Superior temporal gyrus (tissue), 1 donor: ENCODE measurements at regions not wholly inside any gene's neighbourhood (a gene's known extent, or its start where the extent isn't known, plus 50 kb on each side); places are given as distances from the start of the nearest gene placed in this dataset.

ENCODE experiments used
- DNase-seq: peaks from one replicate; pipeline ENCODE4 v3.0.0-alpha.2; 2016; ENCODE audit errors: extremely low spot score

DNA sequence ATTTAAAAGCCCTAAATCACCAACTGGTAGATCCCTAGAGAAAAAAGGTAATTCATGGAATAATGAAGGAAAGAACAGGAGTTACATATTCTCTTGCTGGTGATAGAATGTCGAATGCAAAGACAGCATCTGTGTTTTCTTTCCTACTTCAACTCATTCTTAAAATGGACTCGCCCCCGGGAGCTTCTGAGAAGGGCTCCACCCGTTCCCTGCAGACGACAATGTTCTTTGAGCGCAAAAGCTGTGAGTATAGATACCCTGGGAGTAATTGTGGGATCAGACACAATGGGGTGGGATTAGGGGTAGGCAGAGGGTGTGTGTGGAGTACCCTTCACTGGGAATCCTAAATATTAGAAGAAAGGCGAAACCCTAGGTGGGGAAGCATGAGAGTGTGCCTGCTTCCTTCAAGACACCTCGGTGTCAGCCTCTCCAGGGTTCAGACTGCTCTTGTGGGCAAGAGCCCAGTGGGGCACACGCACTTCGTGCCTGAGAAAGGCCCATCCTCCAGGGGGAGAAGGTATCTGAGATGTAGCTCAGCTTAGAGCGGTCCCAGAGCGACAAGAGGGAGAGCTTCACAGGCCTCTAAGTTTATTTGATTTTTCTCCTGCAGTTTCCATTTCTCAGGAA lies 123.3 kb upstream of the DPYD start:
- DNase-seq = no peak

DNA sequence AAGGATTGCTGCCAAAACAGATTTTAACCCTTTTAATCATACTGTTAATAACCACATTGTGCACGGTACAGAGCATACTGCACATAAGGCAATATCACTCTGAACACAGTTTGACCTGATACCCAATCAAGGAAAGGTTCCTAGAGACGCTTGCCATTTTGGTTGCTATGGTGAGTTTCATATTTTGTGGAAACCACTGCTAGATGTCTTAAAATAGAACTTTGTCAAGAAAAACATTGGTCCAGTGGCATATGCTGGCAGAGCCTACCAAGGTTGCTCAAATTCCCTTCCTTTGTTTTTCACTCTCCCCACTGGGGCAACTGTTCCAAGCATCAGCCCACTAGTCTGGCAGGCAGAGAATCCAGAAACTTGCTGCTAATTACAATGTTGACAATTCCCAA lies 114.8 kb upstream of the DPYD start:
- no peak for DNase-seq

DNA sequence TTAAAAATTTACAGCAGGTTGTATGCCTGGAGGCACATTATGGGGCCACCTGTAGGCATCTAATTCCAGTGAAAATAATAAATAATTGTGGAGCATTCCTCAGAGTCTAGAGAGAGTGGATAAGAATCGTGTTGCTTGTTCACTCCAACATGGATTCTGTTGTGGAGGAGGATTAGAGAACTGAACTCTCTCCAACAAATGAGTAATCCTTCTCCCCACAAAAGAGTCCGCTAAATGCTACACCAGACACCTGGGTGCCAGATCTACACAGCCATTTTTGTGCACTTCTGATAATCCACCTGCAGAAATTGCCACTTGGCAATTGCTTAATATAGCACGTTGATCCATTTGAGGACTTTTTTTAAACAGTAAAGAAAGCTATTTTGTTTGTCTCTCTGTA lies 113.7 kb upstream of the DPYD start:
- peak; percentile 60 for DNase-seq

DNA sequence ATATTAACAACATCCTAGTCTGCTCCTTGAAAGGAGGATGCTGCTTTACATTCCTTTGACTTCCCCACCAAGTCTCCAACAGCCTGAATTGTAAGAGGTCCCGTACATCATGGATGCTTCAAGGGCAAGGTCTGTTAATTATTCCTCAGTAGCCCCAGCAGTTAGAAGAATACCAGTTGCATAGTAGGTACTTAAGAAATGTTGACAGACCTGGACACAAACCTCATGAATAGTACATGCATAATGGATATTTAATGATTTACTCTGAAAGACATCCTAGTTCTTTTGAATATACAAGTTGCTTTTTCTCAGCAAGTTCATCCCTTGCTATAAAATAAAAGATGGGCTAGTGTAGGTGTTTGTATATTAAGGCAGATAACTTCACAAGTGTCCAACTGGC lies 112.1 kb upstream of the DPYD start:
- no peak for DNase-seq

DNA sequence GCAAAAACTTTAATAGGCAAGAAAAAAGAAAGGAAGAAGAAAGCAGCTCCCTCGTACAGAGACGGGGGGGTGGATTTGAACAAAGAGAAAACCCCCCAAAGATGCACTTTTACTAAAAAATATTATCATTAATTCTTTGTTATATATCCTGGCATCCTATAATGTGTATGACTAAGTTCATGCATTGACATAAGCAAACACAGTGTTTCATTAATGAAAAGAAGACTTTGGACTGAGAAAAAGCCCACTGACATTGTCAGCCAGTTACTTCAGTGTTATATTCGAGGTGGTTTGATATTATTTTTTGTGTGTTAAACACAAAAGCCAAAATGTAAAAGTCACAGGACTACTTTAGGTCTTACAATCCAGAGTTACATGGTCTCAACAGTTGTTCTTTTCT lies 110.1 kb upstream of the DPYD start:
- DNase-seq = peak; percentile 29

DNA sequence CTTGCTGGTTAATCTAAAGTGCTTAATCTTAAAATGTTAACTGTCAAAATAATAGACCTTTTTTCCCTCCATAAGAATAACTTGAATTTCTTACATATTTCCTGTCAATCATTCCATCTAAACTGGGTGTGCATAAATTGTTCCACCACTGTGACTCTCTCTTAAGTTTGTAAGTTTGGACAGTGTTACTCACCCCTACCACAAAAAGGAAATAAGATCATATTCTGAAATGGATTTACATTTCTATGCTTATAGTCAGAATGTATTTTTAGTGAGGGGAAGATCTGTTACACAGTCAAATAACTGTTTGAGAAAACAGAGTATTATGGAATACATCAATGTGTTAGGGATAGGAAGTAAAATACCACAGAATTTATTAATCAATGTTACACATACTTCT lies 109.6 kb upstream of the DPYD start:
- no peak for DNase-seq

DNA sequence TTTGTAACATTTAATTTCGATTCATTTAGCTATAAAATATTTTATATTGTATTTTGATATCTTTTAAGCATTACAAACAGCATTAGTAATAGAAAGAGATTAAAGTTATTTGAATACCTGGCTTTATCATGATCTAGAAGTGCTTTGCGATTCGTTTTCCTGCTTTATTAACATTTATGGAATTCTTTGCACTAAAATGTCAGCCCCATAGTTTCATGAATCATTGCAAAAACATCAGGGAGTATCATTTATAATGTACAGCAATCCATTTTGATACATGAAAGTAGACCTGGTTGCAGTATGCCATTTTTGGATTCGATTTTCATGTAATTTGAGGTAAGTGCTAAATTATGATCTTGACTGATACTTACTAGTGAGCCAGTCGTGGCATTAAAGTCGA lies 108.0 kb upstream of the DPYD start:
- DNase-seq = no peak

DNA sequence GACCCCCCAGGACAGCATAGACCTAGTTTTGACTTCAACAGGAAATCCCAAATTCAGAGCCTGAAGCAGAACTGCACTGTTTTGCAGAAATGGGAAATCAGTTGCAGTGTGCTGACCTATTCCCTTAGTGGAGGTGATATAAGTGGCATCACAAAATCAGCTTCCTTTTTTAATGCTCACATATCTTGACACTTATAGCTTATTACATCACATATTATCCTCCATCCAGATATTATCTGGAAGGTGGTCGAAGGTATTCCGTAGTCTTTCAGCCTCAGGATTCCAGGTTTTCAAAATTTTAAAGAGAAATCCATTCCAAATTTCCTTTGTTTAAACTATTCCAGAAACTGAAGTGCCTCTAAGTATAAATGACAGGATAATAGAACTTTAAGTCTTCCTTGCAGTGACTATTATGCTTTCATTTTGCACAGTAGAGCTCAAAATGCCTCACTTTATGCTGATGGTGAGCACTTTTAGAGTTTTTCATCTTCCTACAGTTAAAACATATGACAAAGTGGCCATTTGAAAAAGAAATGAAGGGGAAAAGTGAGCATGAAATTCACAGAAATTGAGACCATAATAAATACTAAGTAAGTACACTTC lies 106.4 kb upstream of the DPYD start:
- no peak for DNase-seq

DNA sequence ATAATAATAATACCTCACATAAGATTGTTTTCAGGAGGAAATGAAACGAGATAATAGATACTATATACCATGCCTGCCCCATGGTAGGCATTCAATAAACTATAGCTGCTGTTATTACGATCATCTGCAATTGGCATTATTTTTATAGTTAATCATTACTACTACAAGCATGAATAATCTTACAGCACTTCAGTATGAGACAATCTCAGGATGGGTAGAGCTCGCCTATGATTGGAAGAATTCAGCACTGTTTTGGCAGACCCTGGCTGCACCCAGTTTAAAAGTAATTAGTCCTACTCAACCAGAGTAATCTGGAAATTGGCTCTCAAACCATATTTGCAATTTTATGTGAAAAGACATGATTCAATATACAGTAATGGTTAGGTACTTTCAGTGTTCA lies 105.0 kb upstream of the DPYD start:
- no peak for DNase-seq

DNA sequence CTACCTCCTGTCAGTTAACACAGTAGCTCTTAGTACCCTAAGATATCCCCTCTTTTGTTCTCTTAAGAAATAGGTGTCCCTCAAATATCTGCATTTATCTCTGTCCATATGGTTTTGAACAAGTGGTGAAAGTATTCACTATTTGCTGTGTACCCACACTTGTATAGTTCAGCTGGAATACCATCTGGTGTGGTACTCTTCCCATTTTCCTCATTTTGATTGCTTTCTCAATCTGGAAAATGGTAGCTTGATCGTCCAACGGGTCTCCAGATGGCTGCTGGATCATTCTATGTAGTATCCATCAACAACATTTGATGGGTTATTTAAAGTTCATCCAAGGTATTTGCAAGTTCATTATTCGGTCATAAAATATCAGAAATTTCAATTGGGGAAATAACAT lies 100.3 kb upstream of the DPYD start:
- no peak for DNase-seq

DNA sequence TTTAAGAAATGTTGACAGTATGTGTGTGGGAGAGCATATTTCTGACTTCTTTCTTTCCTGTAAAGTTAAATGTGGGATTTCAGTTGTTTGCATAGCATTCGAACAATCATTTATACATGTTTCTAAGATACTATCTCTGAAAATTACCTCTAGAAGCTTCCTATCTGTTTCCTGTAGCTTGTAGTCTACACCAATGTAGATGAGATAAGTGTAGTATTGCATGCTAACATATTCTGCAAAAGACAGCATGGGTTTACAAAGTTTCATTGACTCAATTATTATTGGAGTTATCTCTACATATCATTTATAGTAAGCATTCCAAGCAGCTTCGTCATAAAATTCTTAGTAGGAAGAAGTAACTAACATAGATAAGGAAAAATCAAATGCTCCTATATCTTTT lies 98.9 kb upstream of the DPYD start:
- DNase-seq = no peak

DNA sequence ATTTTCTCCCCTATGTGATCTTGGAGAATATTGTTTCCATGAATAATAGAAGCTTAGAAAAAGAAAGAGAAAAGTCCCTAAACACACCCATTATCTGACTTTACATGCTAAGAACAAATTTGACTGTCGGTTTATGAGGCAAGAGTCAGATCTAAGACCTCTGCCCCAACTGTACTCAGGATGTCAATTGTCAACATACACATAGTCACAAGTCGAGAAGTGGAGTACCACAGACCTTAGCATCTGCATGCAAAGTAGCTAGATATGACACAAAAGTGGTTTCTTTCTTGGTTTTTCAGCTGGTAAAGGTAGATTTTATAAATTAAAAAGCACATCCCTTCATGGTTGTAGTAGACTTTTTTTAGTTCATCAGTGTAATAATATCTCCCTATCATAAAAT lies 97.2 kb upstream of the DPYD start:
- no peak for DNase-seq

DNA sequence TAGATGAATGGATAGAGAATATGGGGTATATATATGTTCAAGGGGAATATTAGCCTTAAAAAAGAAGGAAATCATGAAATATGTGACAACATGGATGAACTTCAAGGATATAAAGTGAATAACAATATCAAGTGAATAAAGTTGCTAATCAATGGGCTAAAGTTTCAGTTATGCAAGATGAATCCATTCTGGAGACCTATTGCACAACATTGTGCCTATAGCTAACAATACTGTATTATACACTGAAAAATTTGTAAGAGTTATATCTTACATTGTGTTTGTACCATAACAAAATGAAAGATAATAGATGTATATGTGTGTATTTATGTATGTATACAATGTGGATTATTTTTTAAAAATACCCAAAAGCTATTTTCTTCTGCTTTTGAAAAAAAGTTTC lies 96.3 kb upstream of the DPYD start:
- DNase-seq = no peak

DNA sequence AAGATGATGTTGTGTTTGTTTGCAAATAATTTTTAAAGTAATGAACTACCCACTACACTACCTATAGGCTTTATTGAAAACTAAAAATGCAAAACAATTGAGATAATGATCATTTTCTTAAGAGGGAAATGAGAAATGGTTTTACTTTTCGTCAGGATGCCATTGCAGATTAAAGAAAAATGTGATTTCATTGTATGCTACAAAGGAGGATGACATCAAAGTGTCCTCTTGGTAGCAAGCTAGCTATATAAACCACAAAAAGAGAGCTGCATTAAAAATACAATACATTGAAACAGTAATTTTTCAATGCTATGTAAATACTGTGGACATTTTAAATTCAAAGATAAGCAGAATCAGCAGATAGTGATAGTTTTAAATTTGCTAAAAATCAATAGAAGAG lies 87.5 kb upstream of the DPYD start:
- no peak for DNase-seq

DNA sequence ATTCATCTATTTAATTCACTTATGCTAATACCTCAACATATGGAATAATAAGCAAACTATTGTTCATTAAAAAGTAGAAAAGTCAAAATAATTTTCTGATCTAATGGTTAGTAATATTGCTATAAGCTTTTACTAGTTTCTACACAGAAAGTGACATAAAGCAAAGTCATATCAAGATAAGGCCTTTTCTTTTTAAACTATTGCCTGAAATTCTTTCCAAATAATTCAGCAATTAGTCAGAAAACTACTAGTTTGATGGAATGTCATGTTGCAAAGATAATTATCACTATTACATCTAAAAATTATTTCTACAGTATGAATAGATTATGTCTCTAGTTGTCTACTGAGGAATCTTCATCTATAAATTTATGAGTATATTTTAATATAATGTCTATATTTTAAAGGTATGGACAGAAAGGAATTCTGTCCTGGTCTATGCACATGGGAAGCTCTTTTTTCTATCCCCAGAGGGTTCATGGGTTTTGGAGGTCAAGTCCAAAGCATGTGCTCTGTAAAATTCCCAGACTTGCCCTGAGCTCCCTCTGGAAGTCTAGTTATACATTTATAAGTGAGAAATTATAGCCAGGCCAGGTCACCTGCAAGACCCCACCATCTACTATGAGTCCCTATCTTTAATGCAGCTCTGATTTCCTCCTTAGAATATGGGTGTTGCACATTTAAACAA lies 84.6 kb upstream of the DPYD start:
- no peak for DNase-seq

DNA sequence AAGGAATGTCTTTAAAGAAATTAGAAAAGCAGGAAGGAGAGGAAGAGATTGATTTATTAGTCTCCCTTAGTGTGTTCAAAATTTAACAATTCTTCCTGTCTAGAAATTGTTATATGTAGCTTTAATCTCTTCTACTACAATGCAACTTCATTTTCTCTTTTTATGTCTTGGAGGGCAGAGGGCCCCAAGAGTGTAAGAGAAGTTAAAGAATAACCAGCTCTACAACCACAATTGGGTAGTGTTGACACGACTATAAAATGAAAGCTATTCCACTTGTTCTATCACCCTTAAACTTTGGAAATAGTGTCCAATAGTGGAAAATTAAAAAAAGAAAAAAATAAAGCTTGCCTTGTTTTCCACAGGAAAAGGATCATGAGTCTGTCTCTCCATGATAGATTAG lies 82.6 kb upstream of the DPYD start:
- DNase-seq = no peak

DNA sequence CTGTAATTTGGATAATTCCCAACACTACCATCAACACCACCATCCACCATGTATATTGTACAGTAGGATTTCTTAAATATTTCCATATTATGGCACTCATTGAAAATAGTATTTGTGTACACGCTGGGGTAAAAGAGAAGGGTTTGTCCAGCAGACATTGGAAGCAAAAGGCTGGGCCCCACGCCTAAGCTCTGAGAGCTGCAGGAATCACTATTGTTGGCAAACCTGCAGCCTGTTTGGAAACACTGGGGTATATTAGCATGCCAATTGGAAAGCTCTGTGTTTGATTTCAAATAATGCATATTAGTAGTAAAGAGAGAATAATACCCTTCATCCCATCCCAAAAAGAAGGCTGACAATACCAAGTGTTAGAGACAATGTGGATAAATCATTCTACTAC lies 81.5 kb upstream of the DPYD start:
- no peak for DNase-seq

DNA sequence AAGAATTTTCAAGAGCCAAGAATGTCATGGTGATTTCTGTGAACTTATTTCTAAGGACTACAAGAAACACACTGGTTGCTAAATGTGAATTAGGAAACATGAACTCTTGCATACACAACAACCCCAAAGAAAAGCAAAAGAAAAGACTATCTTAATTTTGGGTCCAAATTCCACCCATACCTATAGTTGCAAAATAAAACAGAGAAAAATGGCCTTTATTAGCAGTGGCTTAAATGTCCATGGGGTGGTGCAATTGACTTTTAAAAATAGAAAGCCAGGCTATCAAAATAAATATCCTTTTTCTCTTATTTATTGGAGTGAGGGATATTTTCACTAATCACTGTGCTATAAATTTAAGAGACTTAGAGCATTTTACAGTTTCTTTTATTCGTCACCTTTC lies 80.9 kb upstream of the DPYD start:
- no peak for DNase-seq

DNA sequence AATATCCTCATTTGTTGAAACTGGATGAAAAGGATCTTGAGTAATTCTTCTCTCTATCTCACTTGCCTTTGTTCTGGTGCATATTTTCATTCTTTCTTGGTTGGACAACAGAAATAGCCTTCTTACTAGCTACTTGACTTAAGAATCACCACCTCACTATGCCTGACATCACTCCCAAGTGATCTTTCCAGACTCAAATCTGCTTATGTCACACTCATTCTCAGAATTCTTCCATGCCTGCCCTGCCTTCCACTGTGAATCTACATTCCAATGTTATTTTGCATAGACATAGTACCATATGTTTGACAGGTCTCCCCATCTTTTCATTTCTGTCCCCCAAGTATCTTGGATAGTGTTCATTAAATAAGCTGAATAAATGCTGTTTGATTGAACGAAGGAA lies 78.5 kb upstream of the DPYD start:
- no peak for DNase-seq

DNA sequence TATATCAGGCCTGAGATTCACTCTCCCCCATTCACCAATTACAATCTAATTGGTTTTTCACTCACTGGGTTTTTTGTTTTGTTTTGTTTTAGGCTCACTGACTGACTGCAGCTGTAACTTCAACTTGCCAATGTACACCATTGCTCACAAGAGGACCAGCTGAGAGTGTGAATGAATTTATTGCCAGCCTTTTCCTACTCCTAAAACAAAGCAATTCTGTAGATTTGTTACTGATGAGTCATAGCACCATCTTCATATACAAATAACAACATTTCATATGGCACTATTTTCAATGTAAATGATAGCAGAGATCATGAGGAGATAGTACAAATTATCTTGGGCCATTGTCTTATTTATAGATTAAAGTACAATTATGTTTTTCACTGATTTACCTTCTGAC lies 76.0 kb upstream of the DPYD start:
- DNase-seq = peak; percentile 53

DNA sequence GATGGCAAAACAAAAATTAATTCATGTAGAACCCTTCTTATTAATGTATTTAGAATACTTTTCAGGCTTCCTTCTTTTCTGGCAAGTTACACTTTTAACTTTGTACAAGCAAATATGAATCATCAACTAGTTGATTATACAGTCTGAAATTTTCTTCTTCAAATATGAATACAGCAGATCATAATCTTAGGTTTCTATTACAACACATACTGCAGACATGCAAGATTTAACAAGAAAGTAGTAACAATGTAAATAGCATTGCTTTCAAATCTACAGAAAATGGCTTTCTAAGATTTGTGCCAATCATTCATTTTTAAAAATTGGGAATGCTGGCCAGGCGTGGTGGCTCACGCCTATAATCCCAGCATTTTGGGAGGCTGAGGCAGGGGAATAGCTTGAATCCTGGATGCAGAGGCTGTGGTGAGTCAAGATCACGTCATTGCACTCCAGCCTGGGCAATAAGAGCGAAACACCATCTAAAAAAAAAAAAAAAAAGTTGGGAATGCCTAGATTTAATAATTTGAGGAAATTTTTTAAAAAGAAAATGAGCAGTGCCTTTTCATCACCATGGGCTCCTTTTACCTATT lies 68.4 kb upstream of the DPYD start:
- no peak for DNase-seq

DNA sequence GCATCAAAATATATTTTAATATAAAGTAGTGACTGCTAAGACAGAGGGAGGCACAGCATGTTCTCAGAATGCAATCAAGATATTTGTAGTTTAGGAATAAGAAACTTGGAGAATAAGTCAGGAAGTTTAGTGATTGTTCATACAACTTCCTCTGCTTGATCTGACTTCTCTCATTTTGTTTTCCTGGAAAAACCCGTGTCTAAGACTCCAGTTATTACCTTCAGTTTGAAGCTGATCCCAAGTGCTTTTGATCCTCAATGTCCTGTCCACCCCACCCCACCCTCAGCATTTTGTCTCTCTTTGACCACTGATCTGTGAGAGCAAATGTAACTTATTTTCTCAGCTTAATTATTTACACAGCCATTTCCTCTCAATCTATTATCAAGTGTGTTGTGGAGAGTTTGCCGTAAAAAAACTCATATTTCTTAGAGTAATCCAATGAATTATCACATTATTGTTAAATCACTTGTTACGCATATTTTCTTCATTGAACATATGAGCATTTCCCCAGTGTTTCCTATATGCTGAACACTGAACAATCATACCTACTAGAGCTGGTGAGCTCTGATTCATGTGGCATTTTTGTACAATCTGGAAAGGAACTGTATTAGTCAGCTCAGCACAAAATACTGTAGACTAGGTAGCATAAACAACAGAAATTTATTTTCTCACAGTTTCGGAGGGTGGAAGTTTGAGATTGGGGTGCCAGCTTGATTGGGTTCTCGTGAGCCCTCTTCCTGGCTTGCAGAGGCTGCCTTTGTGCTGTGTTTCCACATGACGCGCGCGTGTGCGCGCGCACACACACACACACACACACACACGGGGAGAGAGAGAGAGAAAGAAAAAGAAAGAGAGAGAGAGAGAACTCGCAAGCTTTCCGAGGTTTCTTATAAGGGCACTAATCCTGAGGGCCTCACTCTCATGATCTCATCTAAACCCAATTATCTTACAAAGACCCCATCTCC lies 65.5 kb upstream of the DPYD start:
- DNase-seq = no peak
